ENCODE measurements at regions not wholly inside any gene's neighbourhood (a gene's known extent, or its start where the extent isn't known, plus 50 kb on each side); places are given as distances from the start of the nearest gene placed in this dataset.

- TF ChIP-seq CTCF (IDR thresholded peaks at IDR 0.05; ENCODE audit: insufficient read depth, low read length) (no peak), REST (IDR thresholded peaks at IDR 0.05; ENCODE audit: insufficient replicate concordance, low read depth) (no peak)
Observed at GRCh38 chr7:115662676-115663075, 367.9 kb downstream of the TFEC start.

Measured in HL-60 (cell line).